ENCODE measurements at regions not wholly inside any gene's neighbourhood (a gene's known extent, or its start where the extent isn't known, plus 50 kb on each side); places are given as distances from the start of the nearest gene placed in this dataset.

GRCh38 chr6:164870164-164870563, 439.2 kb downstream of the C6orf118 start:
- TF ChIP-seq CTCF (IDR thresholded peaks at IDR 0.05; ENCODE audit: poor library complexity) (no peak), EZH2 (IDR thresholded peaks at IDR 0.05; ENCODE audit: borderline replicate concordance) (no peak), EZH2phosphoT487 (IDR thresholded peaks at IDR 0.05; ENCODE audit: low read depth, severe bottlenecking, unreplicated experiment) (no peak)
